ENCODE measurements at regions not wholly inside any gene's neighbourhood (a gene's known extent, or its start where the extent isn't known, plus 50 kb on each side); places are given as distances from the start of the nearest gene placed in this dataset.

DNA sequence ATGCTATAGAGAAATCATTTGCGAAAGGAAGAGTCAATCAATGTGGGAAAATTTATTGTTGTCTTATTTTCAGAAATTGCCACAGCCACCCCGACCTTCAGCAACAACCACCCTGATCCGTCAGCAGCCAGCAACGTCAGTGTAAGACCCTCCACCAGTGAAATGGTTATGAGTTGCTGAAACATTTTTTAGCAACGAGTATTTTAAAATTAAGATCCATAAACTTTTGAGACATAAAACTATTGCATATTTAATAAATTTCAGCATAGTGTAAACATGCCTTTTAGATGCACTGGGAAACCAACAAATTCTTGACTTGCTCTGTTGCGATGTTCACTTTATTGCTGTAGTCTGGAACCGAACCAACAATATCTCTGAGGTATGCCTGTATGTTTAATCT lies 887.9 kb downstream of the DCDC2C start:
- TF ChIP-seq CTCF (IDR thresholded peaks at IDR 0.05; ENCODE audit: low read depth, low read length, poor library complexity, severe bottlenecking) (no peak), EZH2phosphoT487 (IDR thresholded peaks at IDR 0.05; ENCODE audit: borderline replicate concordance, low read length) (no peak)
